GM12878 (cell line): ENCODE measurements at regions not wholly inside any gene's neighbourhood (a gene's known extent, or its start where the extent isn't known, plus 50 kb on each side); places are given as distances from the start of the nearest gene placed in this dataset.

Experiments
- ATAC-seq: fragments of 200-7000 bp; cut with Tn5 transposase; 3 replicates; pipeline ENCODE4 v1.9.1; 2020; ENCODE audit warnings: mild to moderate bottlenecking, moderate library complexity
- BruUV-seq: library from RNA; stranded (reverse); fragments of 400-500 nt; replicated peaks from 2 replicates; lab custom pipeline; 2021; lab: Mats Ljungman, UMichigan
- CTCF ChIA-PET: fragments of 300-600 bp; sonication (Branson Sonifier 250); formaldehyde crosslinking; extraction: SDS; loops from one replicate; lab custom pipeline; 2021; ENCODE audit warnings: inconsistent platforms; lab: Yijun Ruan, JAX
- POLR2A ChIA-PET: fragments of 350-600 bp; formaldehyde crosslinking; extraction: SDS; loops from one replicate; lab custom pipeline; 2021; ENCODE audit warnings: inconsistent platforms; lab: Charles Lee
- RAD21 ChIA-PET: fragments of 300-600 bp; sonication (Branson Sonifier 250); formaldehyde crosslinking; loops from one replicate; lab custom pipeline; 2023; ENCODE audit warnings: antibody characterized with exemption; ENCODE audit not compliant: unreplicated experiment; lab: Charles Lee
- SMC1A ChIA-PET: fragments of 300-600 bp; sonication (Branson Sonifier 250); formaldehyde crosslinking; loops from one replicate; lab custom pipeline; 2023; ENCODE audit not compliant: unreplicated experiment, uncharacterized antibody; lab: Charles Lee
- DNase-seq: peaks from one replicate; pipeline ENCODE4 v3.0.0-alpha.2; 2011; ENCODE audit warnings: low read depth, low spot score
- FAIRE-seq: peaks from 3 replicates; lab custom pipeline; 2011; peaks lifted over from hg19 to GRCh38; lab: Jason Lieb, UNC
- H2AFZ ChIP-seq: 2 replicates; pipeline ENCODE4 v1.6.0; 2011; ENCODE audit warnings: low read depth, low read length, control low read depth; ENCODE audit not compliant: control insufficient read depth
- H3K27ac ChIP-seq: 2 replicates; pipeline ENCODE4 v1.5.1; 2011; ENCODE audit warnings: control low read depth; ENCODE audit not compliant: control insufficient read depth, insufficient read depth
- H3K27me3 ChIP-seq, 2 experiments: replicated peaks in 1 of 2; 2 replicates each; pipeline versions ENCODE4 v1.6.0 to v1.6.1; 2011; ENCODE audit warnings: low read length in 1 of 2; ENCODE audit not compliant: control insufficient read depth in 2 of 2, insufficient read depth in 2 of 2
- H3K36me3 ChIP-seq, 2 experiments: 2 replicates each; pipeline ENCODE4 v1.5.1; 2011; ENCODE audit warnings: low read length in 1 of 2; ENCODE audit not compliant: control insufficient read depth in 2 of 2, insufficient read depth in 2 of 2
- H3K4me1 ChIP-seq: 2 replicates; pipeline ENCODE4 v1.6.1; 2011; ENCODE audit warnings: mild to moderate bottlenecking, low read length, moderate library complexity, mixed read lengths; ENCODE audit not compliant: control insufficient read depth, insufficient read depth
- H3K4me2 ChIP-seq: 2 replicates; pipeline ENCODE4 v1.6.0; 2011; ENCODE audit warnings: control low read depth; ENCODE audit not compliant: control insufficient read depth, insufficient read depth
- H3K4me3 ChIP-seq: fragments of 200-600 bp; sonication (generic); 2 replicates; pipeline ENCODE4 v1.5.1; 2016
- H3K79me2 ChIP-seq: 2 replicates; pipeline ENCODE4 v1.6.0; 2011; ENCODE audit warnings: low read length; ENCODE audit not compliant: control insufficient read depth, insufficient read depth
- H3K9ac ChIP-seq: 2 replicates; pipeline ENCODE4 v1.8.0; 2011; ENCODE audit warnings: low read length, control low read depth, mixed read lengths; ENCODE audit not compliant: control insufficient read depth, insufficient read depth
- H3K9me3 ChIP-seq: replicated peaks from 3 replicates; pipeline ENCODE4 v1.5.1; 2011; ENCODE audit warnings: mild to moderate bottlenecking, low read length; ENCODE audit not compliant: control insufficient read depth, insufficient read depth
- H4K20me1 ChIP-seq: 2 replicates; pipeline ENCODE4 v1.6.0; 2011; ENCODE audit not compliant: control insufficient read depth, insufficient read depth
- ATF3 ChIP-seq: IDR thresholded peaks from 2 replicates; pipeline ENCODE4 v1.6.1; 2011; ENCODE audit warnings: low read depth, mild to moderate bottlenecking, low read length, moderate library complexity, borderline replicate concordance; ENCODE audit errors: extremely low read depth
- CHD1 ChIP-seq: IDR thresholded peaks from 2 replicates; pipeline ENCODE4 v1.6.1; 2012; ENCODE audit warnings: low read depth, low read length, improper control_type of control experiment
- CREB1 ChIP-seq: IDR thresholded peaks from 2 replicates; pipeline ENCODE4 v1.6.1; 2012; ENCODE audit warnings: low read depth, mild to moderate bottlenecking, inconsistent platforms
- CTCF ChIP-seq, 3 experiments: IDR thresholded peaks in 2 of 3; conservative IDR thresholded peaks in 1 of 3; 2 replicates each; pipeline ENCODE4 v1.5.1; 2011; ENCODE audit warnings: low read depth in 3 of 3, low read length in 3 of 3, mild to moderate bottlenecking in 3 of 3, control low read depth in 2 of 3, moderate library complexity in 2 of 3, inconsistent platforms in 1 of 3, mixed read lengths in 1 of 3; ENCODE audit not compliant: control insufficient read depth in 2 of 3, insufficient read depth in 1 of 3; ENCODE audit errors: extremely low read depth in 1 of 3
- LARP7 ChIP-seq: fragments of 450-650 bp; IDR thresholded peaks from 2 replicates; pipeline ENCODE4 v1.6.1; 2017; ENCODE audit warnings: mild to moderate bottlenecking
- RB1 ChIP-seq: fragments of 450-650 bp; formaldehyde crosslinking; IDR thresholded peaks from 2 replicates; pipeline ENCODE4 v1.6.1; 2017; ENCODE audit warnings: mild to moderate bottlenecking, borderline replicate concordance
- RFX5 ChIP-seq: IDR thresholded peaks from 2 replicates; pipeline ENCODE4 v1.6.1; 2011; ENCODE audit warnings: low read depth, low read length, improper control_type of control experiment
- SKIL ChIP-seq: fragments of 450-650 bp; IDR thresholded peaks from 2 replicates; pipeline ENCODE4 v1.6.1; 2017; ENCODE audit warnings: mild to moderate bottlenecking, low read depth, inconsistent platforms; ENCODE audit not compliant: poor library complexity, severe bottlenecking
- SMC3 ChIP-seq: IDR thresholded peaks from 2 replicates; pipeline ENCODE4 v1.6.1; 2011; ENCODE audit warnings: low read length, improper control_type of control experiment, borderline replicate concordance
- SPI1 ChIP-seq: IDR thresholded peaks from 2 replicates; pipeline ENCODE4 v1.6.1; 2011; ENCODE audit warnings: low read depth, mild to moderate bottlenecking, low read length, moderate library complexity, borderline replicate concordance; ENCODE audit not compliant: insufficient read depth
- SREBF2 ChIP-seq: IDR thresholded peaks from 2 replicates; pipeline ENCODE4 v1.6.1; 2012; ENCODE audit warnings: mild to moderate bottlenecking, low read length
- TBL1XR1 ChIP-seq: IDR thresholded peaks from 2 replicates; pipeline ENCODE4 v1.6.1; 2012; ENCODE audit warnings: low read depth, low read length, improper control_type of control experiment
- ZBTB11 ChIP-seq: fragments of 450-650 bp; formaldehyde crosslinking; IDR thresholded peaks from 2 replicates; pipeline ENCODE4 v1.5.0; 2022; ENCODE audit warnings: mild to moderate bottlenecking, missing genetic modification characterization
- ZNF207 ChIP-seq: fragments of 450-650 bp; IDR thresholded peaks from 2 replicates; pipeline ENCODE4 v1.6.1; 2014; ENCODE audit warnings: antibody characterized with exemption, mild to moderate bottlenecking, borderline replicate concordance
- ZZZ3 ChIP-seq: IDR thresholded peaks from 2 replicates; pipeline ENCODE4 v1.6.1; 2011; ENCODE audit warnings: low read depth; ENCODE audit not compliant: control insufficient read depth, insufficient read length
- in situ Hi-C: fragments of 300-500 bp; cut with MboI; formaldehyde crosslinking; loops from 9 replicates; pipeline ENCODE4 v1.14.3; 2018; ENCODE audit warnings: mixed read lengths
- intact Hi-C: fragments of 100-400 bp; cut with micrococcal nuclease; formaldehyde crosslinking; loops from one replicate; pipeline ENCODE4 v1.14.2; 2022; ENCODE audit not compliant: unreplicated experiment

- Histone ChIP-seq H3K79me2 (no peaks in the 10 kb centered on the region), H4K20me1 (no peaks in the 10 kb centered on the region), H3K4me2 (no peak overlapping the region), H2AFZ (no peak overlapping the region), H3K27me3 (no peaks in the 10 kb centered on the region), H3K27ac (no peak overlapping the region), H3K9me3 (no peaks in the 10 kb centered on the region), H3K4me3 (no peak overlapping the region), H3K36me3 (no peaks in the 10 kb centered on the region), H3K9ac (no peak overlapping the region), H3K4me1 (no peaks in the 10 kb centered on the region)
- ChIA-PET POLR2A (no interaction called here), CTCF (no interaction called here), SMC1A (no interaction called here), RAD21 (no interaction called here)
- in situ Hi-C loops (no loop called here), intact Hi-C loops (no loop called here)
- TF ChIP-seq SKIL (no peak), ZBTB11 (no peak), CHD1 (no peak), CTCF (IDR thresholded peaks at IDR 0.05 in 2 of 3, conservative IDR thresholded peaks at IDR 0.05 in 1 of 3; ENCODE audit: control insufficient read depth in 2 of 3, extremely low read depth in 1 of 3, insufficient read depth in 1 of 3, low read depth in 3 of 3, low read length in 3 of 3) (no peak), RB1 (no peak), SREBF2 (no peak), CREB1 (no peak), LARP7 (no peak), RFX5 (no peak), TBL1XR1 (no peak), ZZZ3 (no peak), ATF3 (no peak), SMC3 (no peak), SPI1 (no peak), ZNF207 (no peak)
- DNase-seq: no peak
- FAIRE-seq: no peak
- BruUV-seq: no TSS peak
- no peak for ATAC-seq
Observed at GRCh38 chr4:175459571-175459970, 352.5 kb downstream of the GPM6A start.
